GM12872 (cell line): ENCODE measurements at regions not wholly inside any gene's neighbourhood (a gene's known extent, or its start where the extent isn't known, plus 50 kb on each side); places are given as distances from the start of the nearest gene placed in this dataset.

Source experiments
- TF ChIP-seq, protein P1 (sequence below): IDR thresholded peaks from 3 replicates; pipeline ENCODE4 v1.5.1; 2011; ENCODE audit warnings: low read depth, mild to moderate bottlenecking, low read length, moderate library complexity; ENCODE audit not compliant: insufficient read depth

DNA sequence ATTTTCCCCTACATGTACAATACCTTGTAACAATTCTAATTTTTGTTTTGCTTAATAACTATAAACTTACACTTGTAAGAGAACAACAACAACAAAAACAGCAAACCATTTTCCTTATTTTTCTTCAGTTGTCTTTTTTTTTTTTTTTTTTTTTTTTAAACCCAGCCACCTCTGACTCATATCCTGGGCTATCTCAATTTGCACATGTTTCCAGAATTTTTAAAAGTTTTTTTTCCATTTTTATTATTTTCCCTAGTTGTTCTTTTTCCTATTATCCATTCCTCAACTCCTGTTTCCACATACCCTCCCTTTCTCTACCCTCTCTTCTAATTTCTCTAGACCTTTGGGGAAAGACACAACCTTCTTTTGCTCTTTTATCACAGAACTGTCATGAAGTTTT lies 112.5 kb downstream of the EFEMP1 start:
- TF ChIP-seq, protein P1, sequence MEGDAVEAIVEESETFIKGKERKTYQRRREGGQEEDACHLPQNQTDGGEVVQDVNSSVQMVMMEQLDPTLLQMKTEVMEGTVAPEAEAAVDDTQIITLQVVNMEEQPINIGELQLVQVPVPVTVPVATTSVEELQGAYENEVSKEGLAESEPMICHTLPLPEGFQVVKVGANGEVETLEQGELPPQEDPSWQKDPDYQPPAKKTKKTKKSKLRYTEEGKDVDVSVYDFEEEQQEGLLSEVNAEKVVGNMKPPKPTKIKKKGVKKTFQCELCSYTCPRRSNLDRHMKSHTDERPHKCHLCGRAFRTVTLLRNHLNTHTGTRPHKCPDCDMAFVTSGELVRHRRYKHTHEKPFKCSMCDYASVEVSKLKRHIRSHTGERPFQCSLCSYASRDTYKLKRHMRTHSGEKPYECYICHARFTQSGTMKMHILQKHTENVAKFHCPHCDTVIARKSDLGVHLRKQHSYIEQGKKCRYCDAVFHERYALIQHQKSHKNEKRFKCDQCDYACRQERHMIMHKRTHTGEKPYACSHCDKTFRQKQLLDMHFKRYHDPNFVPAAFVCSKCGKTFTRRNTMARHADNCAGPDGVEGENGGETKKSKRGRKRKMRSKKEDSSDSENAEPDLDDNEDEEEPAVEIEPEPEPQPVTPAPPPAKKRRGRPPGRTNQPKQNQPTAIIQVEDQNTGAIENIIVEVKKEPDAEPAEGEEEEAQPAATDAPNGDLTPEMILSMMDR, result no peak

DNA sequence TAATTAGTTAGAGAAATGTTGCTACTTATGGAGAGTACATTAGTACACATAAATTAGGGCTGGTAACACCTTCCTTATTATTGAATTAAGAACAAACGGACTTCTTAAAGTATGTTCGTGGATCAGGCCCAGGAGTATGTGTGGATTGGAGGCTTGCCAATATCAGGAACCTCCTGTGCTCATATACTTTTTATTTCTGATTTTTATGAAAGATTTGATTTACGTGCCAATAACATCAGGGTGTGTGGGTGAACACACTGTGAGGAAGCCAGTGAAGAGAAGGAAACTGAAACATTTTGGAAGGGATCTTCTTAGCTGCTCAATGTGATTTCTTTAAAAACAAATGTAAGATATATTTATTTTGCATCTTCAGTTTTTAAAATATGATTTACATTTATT lies 113.0 kb downstream of the EFEMP1 start:
- TF ChIP-seq, protein P1, result no peak

DNA sequence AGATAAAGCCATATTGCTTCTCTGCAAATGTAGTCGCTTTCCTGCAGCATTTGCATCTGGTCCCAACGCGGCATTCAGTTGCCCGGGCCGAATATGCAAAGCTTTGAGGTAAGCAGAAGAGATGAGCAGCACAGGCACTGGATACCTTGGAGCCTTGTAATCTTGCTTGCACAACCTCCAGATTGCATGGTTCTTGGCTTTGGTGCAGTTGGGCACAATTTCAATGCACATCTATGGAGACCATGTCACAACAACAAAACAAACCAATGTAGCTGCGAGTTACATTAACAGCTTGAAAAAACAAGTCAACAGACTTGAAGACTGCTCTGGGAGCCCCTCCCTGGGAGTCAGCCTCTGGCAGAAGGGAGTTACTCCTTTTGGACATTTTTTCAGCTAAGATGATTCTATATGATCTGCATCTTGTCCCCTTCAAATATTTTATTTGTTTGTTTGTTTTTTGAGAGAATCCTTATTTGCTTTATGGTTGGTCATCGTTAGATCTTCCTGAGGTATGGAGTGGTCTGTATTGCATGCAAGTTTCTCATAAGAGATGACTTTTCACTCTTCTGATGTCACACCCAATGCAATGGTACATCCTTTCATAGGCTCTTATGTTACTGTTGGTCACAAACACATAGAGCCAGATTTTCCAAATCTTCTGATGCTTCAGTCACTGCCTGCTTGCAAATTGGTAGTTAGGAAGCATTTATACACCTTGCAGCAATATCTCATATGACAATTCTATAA lies 113.5 kb downstream of the EFEMP1 start:
- TF ChIP-seq, protein P1, result no peak

DNA sequence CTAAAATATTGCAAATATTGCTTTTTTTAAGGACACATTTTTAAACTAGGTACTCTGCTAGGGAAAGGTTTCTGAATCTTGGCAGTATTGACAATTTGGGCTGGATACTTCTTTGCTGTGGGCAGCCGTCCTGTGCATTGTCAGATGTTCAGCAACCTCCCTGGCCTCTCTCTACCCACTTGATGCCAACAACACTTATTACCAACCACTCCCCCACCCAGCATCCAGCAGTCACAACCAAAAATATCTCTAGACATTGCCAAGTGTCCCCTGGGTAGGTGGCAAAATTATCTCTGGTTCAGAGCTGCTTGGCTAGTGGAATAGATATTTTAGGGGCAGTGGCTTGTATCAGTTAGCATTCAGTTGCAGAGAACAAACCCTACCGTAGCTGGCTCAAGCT lies 114.3 kb upstream of the PNPT1 start:
- TF ChIP-seq, protein P1, result no peak

DNA sequence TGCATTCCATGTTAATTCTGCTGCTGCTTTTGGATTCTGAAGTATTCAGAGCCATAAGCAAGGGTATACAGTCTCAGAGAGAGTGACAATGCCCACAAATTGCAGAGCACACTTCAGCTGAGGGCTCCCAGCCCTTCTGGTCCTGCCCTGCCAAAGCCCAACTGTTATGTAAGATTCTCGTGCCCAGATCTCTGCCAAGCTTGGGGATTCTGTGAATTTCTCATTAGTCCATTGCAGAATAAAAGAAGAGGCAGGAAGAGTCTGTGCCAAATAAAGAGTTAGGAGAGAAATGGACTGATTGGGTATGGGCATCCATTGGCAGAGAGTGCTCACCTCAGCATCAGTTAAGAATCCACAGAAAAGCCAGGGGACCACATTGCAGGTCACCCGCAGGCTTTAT lies 112.0 kb upstream of the PNPT1 start:
- TF ChIP-seq, protein P1, result no peak

DNA sequence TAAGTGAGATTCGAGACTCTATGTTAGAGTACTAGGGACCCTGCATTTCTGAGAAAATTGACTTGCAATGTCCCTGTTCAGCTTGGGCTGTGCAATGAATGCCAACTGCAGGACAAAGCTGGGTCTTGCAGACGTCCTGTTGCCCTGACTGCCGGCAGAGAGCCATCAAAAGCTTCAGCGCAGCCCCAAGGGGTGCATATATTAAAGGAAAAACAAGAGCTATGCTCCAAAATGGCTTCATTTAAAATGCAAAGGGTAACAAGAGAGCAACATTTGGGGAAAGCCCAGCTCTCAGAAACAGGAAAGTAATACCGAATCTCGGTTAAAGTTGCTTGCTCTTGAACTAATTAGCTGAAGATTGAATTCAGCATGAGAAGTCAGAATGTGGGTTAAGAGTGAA lies 110.9 kb upstream of the PNPT1 start:
- TF ChIP-seq, protein P1, result no peak

DNA sequence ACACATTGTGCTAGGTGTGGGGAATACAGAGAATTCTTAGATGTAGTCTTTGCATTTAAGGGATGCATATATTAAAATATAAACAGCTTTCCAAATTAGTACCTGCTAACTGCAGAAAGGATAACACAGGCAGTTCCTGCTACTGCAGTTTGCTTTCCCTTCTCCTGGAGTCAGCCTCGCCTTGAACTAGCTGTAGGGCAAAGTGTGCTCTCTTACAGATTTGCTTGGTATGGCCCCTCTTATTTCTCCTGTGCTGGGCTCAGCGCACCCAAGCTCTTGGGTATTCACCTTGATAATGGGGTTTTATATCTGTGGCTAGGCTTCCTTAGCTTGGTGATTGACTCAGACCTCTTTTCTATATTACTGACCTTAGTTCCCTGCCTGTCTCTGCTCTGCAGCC lies 108.4 kb upstream of the PNPT1 start:
- TF ChIP-seq, protein P1, result no peak
